ENCODE measurements at regions not wholly inside any gene's neighbourhood (a gene's known extent, or its start where the extent isn't known, plus 50 kb on each side); places are given as distances from the start of the nearest gene placed in this dataset.
"Not testable (repeated sequence)": the region's sequence is repeated elsewhere in the genome, so short reads cannot be mapped to it uniquely, and the experiment has no call there.

DNA sequence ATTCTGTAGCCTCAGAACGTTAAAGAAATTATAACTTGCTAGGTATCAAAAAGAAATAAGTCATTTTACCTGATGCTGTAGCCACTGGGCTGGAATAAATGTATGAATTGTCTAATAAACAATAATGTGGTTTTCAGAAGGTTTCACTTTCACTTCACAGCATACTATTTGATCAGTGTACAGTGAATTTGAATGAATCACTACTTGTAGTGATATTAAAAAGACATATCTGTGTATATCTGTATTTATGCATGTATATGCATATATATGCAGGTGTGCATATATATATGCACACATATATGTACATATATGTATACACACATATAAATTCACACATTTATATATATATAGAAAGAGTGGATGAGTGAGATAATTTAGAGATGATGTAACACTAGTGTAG lies 440.0 kb upstream of the PCDH10 start:
- DNase-seq = no peak

GRCh38 chr4:132710971-132711370 lies 438.1 kb upstream of the PCDH10 start:
- DNase-seq = no peak

- no peak for DNase-seq
These were observed 411.8 kb upstream of the PCDH10 start for GRCh38 chr4:132737344-132737743.

DNA sequence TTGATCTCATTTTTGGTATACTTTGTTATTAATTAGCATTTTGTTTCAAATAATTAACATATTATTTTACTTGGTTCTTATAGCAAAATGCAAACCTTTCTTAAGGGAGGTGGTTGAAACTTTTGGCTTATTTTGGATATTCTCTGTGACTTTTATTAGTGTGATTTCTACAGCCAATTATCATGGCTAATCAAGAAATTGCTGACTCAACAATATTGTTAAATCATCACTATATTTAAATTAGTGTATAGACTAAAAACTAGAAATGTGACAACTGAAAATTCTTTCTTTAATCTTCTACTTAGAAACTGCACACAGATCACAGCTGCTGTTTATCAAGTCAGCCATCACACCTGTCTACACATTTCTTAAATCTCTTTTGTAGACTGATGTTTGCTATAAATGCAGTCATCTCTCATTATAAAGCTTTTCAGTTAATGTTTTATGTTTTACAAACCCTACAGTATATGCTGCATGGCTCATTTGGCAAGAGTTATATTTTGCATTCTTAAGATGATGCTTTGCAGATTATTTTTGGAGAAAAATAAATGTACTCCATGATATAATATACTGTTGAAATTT lies 389.8 kb upstream of the PCDH10 start:
- DNase-seq = no peak

GRCh38 chr4:132763465-132763864 lies 385.6 kb upstream of the PCDH10 start:
- DNase-seq = no peak

DNA sequence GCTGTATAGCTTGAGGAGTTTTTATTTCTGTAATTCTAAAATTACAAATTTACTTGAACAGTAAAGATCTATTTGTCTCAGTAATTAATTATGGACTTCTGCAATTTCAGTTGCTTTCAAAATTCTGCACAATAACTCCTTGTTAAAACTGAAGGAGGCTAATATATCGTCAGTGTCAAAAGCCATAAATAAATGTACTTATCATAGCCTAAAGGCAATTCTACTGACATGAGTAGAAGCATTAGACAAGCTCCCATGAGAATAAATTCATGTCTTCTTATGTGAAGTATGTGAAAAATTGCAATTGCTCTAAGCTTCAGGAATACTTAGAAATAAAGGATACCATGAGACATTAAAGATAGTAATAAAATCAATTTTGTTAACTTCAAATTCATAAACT lies 381.2 kb upstream of the PCDH10 start:
- no peak for DNase-seq

- no peak for DNase-seq
These were observed 378.3 kb upstream of the PCDH10 start for GRCh38 chr4:132770776-132771175.

- DNase-seq = no peak
These were observed 356.8 kb upstream of the PCDH10 start for GRCh38 chr4:132792310-132792709.

GRCh38 chr4:132797856-132798255 lies 351.2 kb upstream of the PCDH10 start:
- no peak for DNase-seq

GRCh38 chr4:132809298-132810032 lies 339.6 kb upstream of the PCDH10 start:
- DNase-seq = no peak

DNA sequence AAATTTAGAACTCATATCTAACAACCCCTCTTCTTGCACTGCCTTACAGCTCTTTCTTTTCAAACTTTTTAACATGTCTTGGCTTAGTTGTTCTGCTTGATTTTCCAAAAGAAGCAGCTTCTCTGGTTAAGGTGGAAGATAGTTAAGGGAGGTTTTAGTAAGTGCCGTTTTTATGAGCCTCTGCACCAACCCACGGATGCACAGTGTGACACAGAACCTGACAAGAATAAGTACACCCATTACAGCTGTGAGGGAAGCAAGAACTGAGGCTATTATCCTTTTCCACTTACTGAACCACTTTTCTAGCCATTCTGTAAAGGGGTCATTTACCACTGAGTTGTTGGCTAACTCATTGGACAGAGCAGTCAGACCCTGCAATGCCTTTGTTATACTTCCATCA lies 336.0 kb upstream of the PCDH10 start:
- DNase-seq = not testable (repeated sequence)

- peak; percentile 61 for DNase-seq
These were observed 331.0 kb upstream of the PCDH10 start for GRCh38 chr4:132818091-132818490.

GRCh38 chr4:132823419-132823818 lies 325.7 kb upstream of the PCDH10 start:
- no peak for DNase-seq

GRCh38 chr4:132824761-132825160 lies 324.3 kb upstream of the PCDH10 start:
- DNase-seq = no peak

DNA sequence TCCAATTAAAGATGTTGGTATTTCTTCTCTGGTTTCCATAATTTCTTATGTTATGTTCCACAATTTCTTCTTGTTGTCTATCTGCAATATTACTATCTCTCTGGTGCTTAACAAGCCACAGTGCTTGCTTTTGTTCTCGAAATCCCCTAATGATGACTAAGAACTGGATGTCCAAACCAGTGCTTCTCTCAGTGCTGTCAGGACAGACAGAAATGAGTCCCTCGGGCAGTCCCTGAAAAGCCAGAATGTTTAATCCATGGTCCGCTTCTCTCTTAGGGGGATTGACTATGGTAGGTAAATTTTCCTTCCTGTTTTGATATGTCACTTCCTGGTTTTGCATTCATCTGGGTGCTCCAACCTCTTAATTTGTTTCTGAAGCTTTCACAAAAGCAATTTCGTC lies 321.6 kb upstream of the PCDH10 start:
- no peak for DNase-seq

GRCh38 chr4:132838244-132838643 lies 310.9 kb upstream of the PCDH10 start:
- DNase-seq = no peak

GRCh38 chr4:132839070-132839469 lies 310.0 kb upstream of the PCDH10 start:
- no peak for DNase-seq

- no peak for DNase-seq
These were observed 289.2 kb upstream of the PCDH10 start for GRCh38 chr4:132859929-132860328.

- DNase-seq = no peak
These were observed 288.1 kb upstream of the PCDH10 start for GRCh38 chr4:132860976-132861375.

- DNase-seq = no peak
These were observed 285.5 kb upstream of the PCDH10 start for GRCh38 chr4:132863619-132864018.

DNA sequence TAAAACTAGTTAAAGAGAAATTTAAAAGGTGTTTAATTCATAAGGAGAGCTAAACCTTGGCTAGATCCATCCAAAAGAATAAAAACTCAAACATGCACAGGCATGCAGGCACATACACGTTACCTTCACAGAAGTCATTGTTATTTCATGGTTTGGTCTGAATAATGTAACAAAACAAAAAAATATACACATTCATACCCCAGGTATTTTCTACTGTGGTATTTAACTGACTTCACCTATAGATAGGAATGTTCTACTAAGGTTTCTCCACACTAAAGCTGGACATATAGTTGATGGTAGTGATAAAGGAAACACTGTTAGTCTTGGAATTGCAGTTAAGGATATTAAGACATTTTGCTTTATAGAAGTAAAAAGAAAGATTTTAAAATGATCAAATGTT lies 283.6 kb upstream of the PCDH10 start:
- DNase-seq = no peak

GRCh38 chr4:132865922-132866321 lies 283.2 kb upstream of the PCDH10 start:
- DNase-seq = no peak

GRCh38 chr4:132866616-132867015 lies 282.5 kb upstream of the PCDH10 start:
- DNase-seq = no peak

GRCh38 chr4:132893787-132894186 lies 255.3 kb upstream of the PCDH10 start:
- DNase-seq = no peak

GRCh38 chr4:132901224-132901623 lies 247.9 kb upstream of the PCDH10 start:
- no peak for DNase-seq

All from NCI-H2227 treated with DMSO at 0.1 percent for 48 hours (cell line).